ENCODE measurements at regions not wholly inside any gene's neighbourhood (a gene's known extent, or its start where the extent isn't known, plus 50 kb on each side); places are given as distances from the start of the nearest gene placed in this dataset.

DNA sequence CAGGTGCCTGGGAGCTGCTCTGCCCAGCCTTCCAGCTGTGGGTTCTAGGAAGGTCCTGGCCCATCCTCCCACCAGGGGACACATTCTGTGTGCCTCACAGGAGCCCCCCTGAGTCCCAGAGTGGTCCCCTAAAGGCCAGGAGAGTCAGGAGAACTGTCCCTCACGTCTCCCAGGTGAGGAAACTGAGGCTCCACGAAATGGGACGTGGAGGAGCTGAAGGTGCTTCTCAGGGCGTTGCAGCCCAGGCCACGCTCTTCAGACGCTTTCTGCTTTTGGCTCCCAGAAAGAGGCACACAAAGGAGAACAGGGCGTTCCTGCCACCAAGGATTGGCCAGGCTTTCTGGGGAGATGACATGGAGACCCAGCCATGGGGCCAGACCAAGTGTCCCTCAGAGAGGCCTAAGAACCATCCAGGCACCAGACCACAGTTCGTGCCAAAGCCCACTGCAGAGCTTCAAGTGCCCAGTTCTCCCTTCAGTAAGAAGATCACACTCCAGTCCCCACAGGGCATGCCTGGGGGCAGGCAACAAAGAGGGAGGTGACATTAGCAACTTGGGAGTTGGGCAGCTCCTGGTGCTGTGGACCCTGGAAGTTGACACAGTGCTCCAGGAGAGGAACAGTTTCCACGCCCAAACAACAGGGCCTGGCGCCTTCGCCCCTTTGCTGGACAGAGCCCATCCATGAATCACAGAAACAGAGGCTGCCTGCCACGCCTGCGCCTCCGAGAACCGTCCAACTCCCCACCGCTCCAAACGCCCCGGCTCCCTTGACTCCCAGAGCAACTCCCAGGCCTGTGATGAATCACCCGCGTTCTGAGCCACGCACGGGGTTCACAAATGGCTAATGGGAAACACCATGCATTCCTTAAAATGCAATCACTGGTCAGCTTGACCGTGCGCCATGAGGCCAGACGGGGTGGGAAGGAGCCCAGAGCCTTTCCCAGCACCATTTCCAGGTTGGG is 589.2 kb downstream of the BRD1 start:
- Histone ChIP-seq H3K79me2 (ENCODE audit: insufficient read depth) (no peaks in the 10 kb centered on the region), H3K4me1 (ENCODE audit: insufficient read depth) (no peaks in the 10 kb centered on the region), H3K9me3 (ENCODE audit: low read depth) (no peaks in the 10 kb centered on the region), H4K20me1 (ENCODE audit: insufficient read depth) (no peaks in the 10 kb centered on the region), H3F3A (ENCODE audit: insufficient read depth) (no peaks in the 10 kb centered on the region), H2AFZ (no peak overlapping the region), H3K9ac (no peak overlapping the region), H3K36me3 (ENCODE audit: low read depth) (no peaks in the 10 kb centered on the region), H3K4me3 (no peak overlapping the region), H3K27me3 (replicated peaks; ENCODE audit: insufficient read depth) (no peaks in the 10 kb centered on the region), H3K27ac (no peak overlapping the region), H3K4me2 (ENCODE audit: unreplicated experiment) (no peak overlapping the region), H3K9me2 (ENCODE audit: insufficient read depth) (no peaks in the 10 kb centered on the region)
- TF ChIP-seq EZH2 (IDR thresholded peaks at IDR 0.05; ENCODE audit: insufficient read depth, poor library complexity, severe bottlenecking) = no peak
- no peak for TF ChIP-seq EZH2phosphoT487 (IDR thresholded peaks at IDR 0.05; ENCODE audit: insufficient read depth, low read depth)
- in situ Hi-C loops (cut with MboI) = no loop called here
- WGBS, 2 experiments (ENCODE audit: low coverage in 1 of 2, low lambda C conversion rate in 2 of 2, missing lambda C conversion rate in 2 of 2) = 20 to 24% methylated on average over 25 of the region's 25 CpGs
- no peak for DNase-seq

DNA sequence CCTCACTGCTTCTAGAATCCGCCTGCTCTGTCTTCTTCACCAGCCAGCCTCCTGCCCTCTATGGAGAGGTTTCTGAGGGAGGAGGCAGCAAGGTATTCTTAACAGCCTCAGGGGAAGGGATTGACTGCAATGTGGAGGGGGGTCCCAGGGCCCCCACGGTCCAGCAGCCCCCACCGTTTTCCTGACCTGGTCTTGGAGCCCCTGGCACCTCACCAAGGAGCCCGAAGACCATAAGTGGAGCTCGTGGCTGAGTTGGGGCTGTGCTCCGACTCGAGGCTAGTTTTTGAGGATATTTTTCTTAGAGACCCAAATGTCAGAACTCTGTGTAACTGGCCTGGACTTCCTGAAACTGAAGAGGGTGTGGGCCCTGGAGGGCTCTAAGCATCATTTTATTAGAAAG is 590.0 kb downstream of the BRD1 start:
- Histone ChIP-seq H3K4me1 (ENCODE audit: insufficient read depth) (no peaks in the 10 kb centered on the region), H4K20me1 (ENCODE audit: insufficient read depth) (no peaks in the 10 kb centered on the region), H3K36me3 (ENCODE audit: low read depth) (no peaks in the 10 kb centered on the region), H3K9me3 (ENCODE audit: low read depth) (no peaks in the 10 kb centered on the region), H3K9ac (no peak overlapping the region), H2AFZ (no peak overlapping the region), H3K9me2 (ENCODE audit: insufficient read depth) (no peaks in the 10 kb centered on the region), H3K4me2 (ENCODE audit: unreplicated experiment) (no peak overlapping the region), H3F3A (ENCODE audit: insufficient read depth) (no peaks in the 10 kb centered on the region), H3K27me3 (replicated peaks; ENCODE audit: insufficient read depth) (no peaks in the 10 kb centered on the region), H3K27ac (no peak overlapping the region), H3K4me3 (no peak overlapping the region), H3K79me2 (ENCODE audit: insufficient read depth) (no peaks in the 10 kb centered on the region)
- in situ Hi-C loops (cut with MboI) = no loop called here
- TF ChIP-seq EZH2phosphoT487 (IDR thresholded peaks at IDR 0.05; ENCODE audit: insufficient read depth, low read depth) (no peak), EZH2 (IDR thresholded peaks at IDR 0.05; ENCODE audit: insufficient read depth, poor library complexity, severe bottlenecking) (no peak)
- WGBS, 2 experiments (ENCODE audit: low coverage in 1 of 2, low lambda C conversion rate in 2 of 2, missing lambda C conversion rate in 2 of 2) = 6% methylated on average over 7 of the region's 7 CpGs
- DNase-seq = no peak

DNA sequence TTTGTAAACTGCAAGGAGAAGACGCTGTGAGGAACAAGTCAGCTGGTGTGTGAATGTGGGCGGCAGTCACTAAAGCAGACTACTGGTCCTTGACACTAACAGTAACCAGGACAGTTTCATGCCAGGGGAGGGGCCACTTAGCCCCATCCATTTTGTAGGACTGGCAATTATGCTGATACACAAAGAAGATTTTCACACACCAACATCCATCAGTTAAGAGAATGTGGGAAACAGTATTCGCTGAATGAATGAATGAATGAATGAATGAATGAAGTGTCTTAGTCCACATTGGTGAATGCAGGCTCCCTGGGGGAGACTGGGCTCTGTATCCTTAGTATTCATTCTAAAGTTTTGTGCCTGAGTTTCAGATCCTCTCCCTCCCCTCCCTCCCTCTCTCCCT is 590.4 kb downstream of the BRD1 start:
- H3K4me3 ChIP-seq = no peak overlapping the region
- no peaks in the 10 kb centered on the region for H3K9me3 ChIP-seq (ENCODE audit: low read depth)
- H3K27ac ChIP-seq = no peak overlapping the region
- H3K9ac ChIP-seq = no peak overlapping the region
- no peaks in the 10 kb centered on the region for H3K79me2 ChIP-seq (ENCODE audit: insufficient read depth)
- no peaks in the 10 kb centered on the region for H3K4me1 ChIP-seq (ENCODE audit: insufficient read depth)
- no peaks in the 10 kb centered on the region for H3K36me3 ChIP-seq (ENCODE audit: low read depth)
- no peaks in the 10 kb centered on the region for H4K20me1 ChIP-seq (ENCODE audit: insufficient read depth)
- H3K9me2 ChIP-seq (ENCODE audit: insufficient read depth) = no peaks in the 10 kb centered on the region
- in situ Hi-C loops (cut with MboI) = no loop called here
- H3K4me2 ChIP-seq (ENCODE audit: unreplicated experiment) = no peak overlapping the region
- no peaks in the 10 kb centered on the region for H3F3A ChIP-seq (ENCODE audit: insufficient read depth)
- no peak for DNase-seq
- TF ChIP-seq EZH2phosphoT487 (IDR thresholded peaks at IDR 0.05; ENCODE audit: insufficient read depth, low read depth) (no peak), EZH2 (IDR thresholded peaks at IDR 0.05; ENCODE audit: insufficient read depth, poor library complexity, severe bottlenecking) (no peak)
- no peak overlapping the region for H2AFZ ChIP-seq
- no peaks in the 10 kb centered on the region for H3K27me3 ChIP-seq (replicated peaks; ENCODE audit: insufficient read depth)
- WGBS, 2 experiments (ENCODE audit: low coverage in 1 of 2, low lambda C conversion rate in 2 of 2, missing lambda C conversion rate in 2 of 2) = 6 to 14% methylated on average over 3 of the region's 3 CpGs

DNA sequence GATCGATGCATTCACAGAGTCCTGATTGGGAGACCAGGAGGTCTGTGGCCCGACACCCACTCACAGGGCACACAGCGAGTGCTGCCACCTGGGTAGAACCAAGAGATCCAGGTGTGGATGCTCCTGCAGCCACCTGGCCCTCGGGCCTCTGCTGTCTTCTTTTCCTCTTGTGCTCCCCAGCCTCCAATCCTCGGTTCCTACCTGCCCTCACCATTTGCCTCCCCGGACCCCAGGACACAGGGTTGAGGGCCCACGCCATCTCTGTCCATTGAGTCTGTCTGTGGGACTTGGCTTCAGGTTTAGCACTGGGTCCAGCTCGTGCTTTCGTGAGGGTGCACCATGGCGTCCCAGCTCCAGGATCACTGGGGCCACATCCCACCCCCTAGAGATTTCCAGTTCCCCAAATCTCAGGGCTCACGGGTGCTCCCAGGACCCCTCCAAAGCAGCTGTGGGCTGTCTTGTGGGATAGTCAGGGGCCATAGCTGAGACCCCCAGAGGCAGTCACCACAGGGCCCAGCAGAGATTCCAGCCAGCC is 591.1 kb downstream of the BRD1 start:
- Histone ChIP-seq H3F3A (ENCODE audit: insufficient read depth) (no peaks in the 10 kb centered on the region), H4K20me1 (ENCODE audit: insufficient read depth) (no peaks in the 10 kb centered on the region), H3K79me2 (ENCODE audit: insufficient read depth) (no peaks in the 10 kb centered on the region), H3K9ac (no peak overlapping the region), H3K9me2 (ENCODE audit: insufficient read depth) (no peaks in the 10 kb centered on the region), H3K4me1 (ENCODE audit: insufficient read depth) (no peaks in the 10 kb centered on the region), H3K36me3 (ENCODE audit: low read depth) (no peaks in the 10 kb centered on the region), H2AFZ (no peak overlapping the region), H3K4me2 (ENCODE audit: unreplicated experiment) (no peak overlapping the region), H3K27ac (no peak overlapping the region), H3K27me3 (replicated peaks; ENCODE audit: insufficient read depth) (no peaks in the 10 kb centered on the region), H3K4me3 (no peak overlapping the region), H3K9me3 (ENCODE audit: low read depth) (no peaks in the 10 kb centered on the region)
- TF ChIP-seq EZH2 (IDR thresholded peaks at IDR 0.05; ENCODE audit: insufficient read depth, poor library complexity, severe bottlenecking) (no peak), EZH2phosphoT487 (IDR thresholded peaks at IDR 0.05; ENCODE audit: insufficient read depth, low read depth) (no peak)
- no peak for DNase-seq
- in situ Hi-C loops (cut with MboI) = no loop called here
- 40 to 44% methylated on average over 11 of the region's 11 CpGs for WGBS, 2 experiments (ENCODE audit: low coverage in 1 of 2, low lambda C conversion rate in 2 of 2, missing lambda C conversion rate in 2 of 2)
